ENCODE measurements at regions not wholly inside any gene's neighbourhood (a gene's known extent, or its start where the extent isn't known, plus 50 kb on each side); places are given as distances from the start of the nearest gene placed in this dataset.
"Not testable (repeated sequence)": the region's sequence is repeated elsewhere in the genome, so short reads cannot be mapped to it uniquely, and the experiment has no call there.

- DNase-seq: no peak
Measured at GRCh38 chr15:77909182-77909940, 168.2 kb downstream of the TBC1D2B start.

DNA sequence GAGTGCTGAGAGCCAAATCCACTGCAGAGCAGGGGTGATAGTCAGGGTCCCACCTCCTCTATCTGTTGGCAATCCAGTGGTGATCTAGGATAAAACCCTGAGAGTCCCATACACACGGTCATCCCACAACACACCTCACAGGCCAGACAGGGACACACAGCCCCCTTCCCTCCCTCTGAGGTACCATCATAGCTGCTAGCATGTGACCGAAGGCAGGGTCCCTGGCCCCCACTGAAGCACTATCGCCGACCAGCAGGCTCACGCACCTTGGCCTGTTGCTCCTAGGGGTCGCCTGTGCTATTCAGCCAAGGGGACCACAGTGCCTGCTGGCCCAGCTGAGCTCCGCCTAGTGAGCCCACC is 168.8 kb downstream of the TBC1D2B start:
- DNase-seq: not testable (repeated sequence)

DNA sequence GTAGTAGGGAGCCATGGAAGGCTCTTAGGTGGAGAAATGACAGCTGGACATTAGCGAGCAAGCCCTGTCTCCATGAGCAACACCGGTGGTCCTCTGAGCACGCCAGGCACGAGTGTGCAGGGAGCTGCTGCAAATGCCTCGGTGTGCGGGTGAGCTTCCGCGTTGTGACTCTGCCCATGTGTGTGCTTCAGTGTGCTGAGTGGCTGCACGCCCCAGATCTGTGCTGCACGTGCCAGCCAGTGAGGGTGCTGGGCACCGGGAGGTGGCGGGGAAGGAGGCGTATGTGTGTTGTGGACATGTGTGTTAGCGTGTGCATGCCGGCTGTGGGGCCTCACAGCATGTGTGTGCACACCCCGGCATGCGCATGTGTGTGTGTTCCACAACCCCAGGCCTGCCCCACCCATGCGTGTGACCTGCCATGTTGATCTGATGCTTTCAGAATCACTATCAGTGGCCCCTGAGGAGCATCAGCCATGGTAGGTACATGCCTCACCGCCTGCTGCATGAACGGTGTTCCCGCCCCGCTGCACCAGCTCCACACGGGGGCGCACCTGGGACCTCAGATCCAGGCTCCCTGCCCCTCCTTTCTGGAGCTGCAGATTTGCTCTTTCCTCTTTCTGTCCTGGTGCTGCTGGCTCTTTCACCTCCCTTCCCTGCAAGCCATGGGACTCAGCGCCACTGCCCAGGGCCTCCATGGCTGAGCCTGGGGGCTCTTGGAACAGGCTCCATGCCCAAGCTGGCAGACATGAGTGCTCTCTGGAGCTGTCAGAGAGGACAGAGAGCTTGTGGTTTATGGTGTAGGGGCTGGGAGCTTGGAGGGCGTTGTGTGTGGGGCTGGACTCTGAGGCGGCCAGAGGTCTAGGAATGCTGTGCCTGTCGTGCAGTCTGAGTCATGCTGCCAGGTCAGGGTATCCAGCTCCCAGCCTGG is 169.4 kb downstream of the TBC1D2B start:
- peak; percentile 48 for DNase-seq

DNA sequence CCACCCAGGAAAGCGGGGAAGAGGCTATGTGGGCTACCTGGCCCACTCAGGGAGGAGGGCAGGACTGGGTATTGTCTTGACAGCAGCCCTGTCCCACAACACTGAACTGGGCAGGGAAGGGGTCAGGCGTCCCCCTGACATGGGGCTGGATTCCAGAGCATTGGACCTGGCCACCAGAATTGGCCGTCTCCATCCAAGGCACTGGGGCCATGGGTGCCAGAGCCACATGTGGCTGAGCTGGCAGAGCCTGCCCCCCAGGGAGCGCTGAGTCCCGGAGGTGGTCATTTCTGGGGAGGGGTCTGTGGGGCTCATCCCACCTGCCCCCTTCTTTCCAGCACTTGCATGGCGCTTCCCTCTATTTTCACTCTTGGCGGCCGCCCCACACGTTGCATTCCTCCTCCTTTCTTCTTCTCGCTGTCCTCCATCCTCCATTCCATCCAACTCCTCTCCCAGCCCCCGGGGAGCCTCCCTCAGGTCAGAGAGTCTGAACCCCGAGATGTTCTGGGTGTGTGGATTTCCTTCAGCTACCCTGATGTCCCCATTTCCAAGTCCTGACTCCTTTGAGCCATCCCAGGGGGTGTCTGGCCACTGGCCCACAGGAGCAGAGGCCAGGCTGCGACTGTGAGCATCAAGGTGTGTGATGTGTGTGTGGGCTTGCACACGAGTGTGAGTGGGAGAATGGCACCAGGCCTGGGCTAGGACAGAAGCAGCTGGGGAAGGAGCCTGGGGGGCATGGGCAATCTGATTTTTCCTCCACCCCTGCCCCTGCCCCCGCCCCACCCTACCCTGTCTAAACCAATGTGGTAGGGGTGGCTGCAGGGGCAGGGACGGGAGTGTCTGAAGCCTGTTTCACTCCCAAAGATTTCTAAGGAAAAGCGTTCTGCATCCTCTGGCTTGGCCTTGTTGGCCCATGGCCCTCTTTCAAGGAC is 171.2 kb downstream of the TBC1D2B start:
- DNase-seq: not testable (repeated sequence)

- no peak for DNase-seq
Measured at GRCh38 chr15:77905301-77905920, 172.1 kb downstream of the TBC1D2B start.

DNA sequence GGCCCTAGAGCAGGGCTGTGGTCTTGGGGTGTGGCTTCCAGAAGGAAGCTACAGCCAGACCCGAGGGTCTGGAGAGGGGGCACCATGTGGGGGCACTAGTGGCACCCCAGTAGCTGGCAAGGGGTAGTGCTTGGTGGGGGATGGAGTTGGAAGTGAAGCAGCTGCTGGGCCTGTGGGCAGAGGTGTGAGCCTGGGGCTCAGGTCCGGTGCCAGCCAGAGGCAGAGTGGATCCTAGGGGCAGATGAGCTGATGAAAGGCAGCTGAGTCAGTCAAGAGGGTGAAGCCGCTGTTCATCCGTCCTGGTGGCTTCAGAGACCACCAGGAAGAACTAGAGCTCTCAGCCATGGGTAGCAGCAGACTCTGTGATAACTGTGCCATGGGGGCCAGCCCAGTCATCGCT is 172.6 kb downstream of the TBC1D2B start:
- DNase-seq: no peak

DNA sequence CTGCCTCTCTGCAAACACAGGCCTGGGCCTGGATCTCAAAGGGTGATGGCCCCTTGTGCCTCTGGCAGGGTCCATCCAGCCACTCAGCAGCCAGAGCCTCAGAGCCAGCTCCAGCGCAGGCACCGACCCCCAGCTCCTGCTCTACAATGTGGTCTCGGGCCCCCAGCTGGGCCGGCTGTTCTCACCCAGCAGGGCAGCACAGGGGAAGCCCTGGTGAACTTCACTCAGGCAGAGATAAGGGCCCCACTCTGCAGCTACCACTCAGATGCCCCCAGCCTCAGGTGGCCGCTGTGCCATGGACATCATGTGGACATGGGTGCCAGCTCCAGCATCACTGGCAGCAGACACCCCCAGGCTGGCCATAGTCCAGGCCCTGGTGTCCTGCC is 173.1 kb downstream of the TBC1D2B start:
- no peak for DNase-seq

- not testable (repeated sequence) for DNase-seq
Measured at GRCh38 chr15:77903761-77904435, 173.6 kb downstream of the TBC1D2B start.

GRCh38 chr15:77902921-77903760 is 174.4 kb downstream of the TBC1D2B start:
- DNase-seq: peak; percentile 28

DNA sequence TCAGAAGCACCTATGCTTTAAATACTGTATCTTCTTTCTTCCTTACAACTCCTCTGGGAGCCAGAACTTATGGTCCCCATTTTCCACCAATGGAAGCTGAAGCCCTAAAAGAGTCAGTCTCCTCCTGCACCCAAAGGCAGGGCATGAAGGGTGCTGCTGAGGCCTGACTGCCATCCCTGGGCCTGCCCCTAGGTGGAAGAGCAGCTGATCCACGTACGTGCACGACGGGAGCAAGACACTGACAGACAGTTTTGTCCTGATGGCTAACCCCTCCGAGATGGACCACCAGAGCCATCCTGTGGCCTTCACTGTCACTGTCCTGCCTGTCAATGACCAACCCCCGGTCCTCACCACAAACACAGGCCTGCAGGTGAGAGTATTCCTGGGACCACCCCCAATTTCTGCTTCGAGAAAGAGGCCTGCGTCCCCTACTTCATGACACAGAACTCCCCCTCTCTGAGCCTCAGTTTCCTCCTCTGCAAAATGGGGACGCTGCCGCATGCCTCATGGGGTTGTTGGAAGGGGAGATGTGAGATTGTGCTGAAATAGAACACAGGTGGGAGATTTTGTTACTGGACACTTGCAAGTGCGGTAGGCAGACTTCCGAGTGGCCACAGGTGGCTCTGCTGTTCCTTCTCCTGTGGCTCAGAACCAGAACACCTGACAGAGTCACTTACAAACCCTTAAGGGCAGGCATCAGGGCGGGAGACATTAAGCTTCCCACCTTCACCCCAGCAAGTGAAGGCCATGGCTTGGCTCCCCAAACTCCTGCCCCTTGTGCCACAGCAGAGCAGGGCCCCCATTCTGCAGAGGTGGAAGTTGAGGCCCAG is 175.4 kb downstream of the TBC1D2B start:
- no peak for DNase-seq

GRCh38 chr15:77901251-77901881 is 176.1 kb downstream of the TBC1D2B start:
- no peak for DNase-seq

DNA sequence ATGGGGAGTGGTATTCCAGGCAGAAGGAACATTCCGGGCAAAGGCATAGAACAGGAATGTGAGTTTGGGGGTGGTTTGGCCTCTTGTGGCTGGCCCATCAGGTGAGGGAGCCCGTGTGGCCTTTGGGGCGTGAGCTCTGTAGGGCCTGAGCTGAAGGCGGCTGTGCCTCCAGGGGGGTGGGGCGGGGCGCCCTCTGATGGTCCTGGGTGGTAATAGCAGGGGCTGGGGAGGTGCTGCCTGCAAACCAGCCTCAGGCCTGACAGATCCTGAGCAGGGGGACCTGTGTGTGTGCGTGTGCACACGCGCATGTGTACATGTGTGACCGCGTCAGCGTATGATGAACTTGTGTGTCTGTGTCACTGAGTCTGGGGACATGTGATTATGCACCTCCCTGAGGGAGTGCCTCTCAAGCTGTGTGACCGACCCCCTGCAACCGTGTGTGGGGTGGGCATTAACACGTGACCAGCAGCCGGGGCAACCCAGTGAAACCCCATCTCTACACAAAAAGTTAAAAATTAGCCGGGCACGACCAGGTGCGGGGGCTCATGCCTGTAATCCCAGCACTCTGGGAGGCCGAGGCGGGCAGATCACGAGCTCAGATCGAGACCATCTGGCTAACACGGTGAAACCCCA is 177.1 kb downstream of the TBC1D2B start:
- peak; percentile 38 for DNase-seq

DNA sequence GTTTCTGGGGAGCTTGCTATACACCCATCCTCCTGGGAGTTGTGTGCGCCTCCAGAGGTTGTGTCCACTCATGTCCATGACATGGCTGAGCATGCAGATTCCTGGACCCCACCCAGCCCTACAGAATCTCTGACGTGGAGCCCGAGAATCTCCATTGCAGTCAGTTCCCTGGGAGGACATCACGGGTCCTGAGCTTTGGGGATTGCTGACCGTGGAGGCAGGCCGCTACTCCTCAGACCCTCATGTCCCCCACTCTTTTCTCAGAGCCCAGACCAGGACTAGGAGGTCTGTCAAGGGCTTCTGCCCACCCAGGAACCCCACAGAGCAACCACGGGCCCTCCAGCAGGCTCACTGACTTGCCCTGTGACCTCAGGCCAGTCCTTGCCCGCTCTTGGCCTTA is 177.7 kb downstream of the TBC1D2B start:
- not testable (repeated sequence) for DNase-seq

DNA sequence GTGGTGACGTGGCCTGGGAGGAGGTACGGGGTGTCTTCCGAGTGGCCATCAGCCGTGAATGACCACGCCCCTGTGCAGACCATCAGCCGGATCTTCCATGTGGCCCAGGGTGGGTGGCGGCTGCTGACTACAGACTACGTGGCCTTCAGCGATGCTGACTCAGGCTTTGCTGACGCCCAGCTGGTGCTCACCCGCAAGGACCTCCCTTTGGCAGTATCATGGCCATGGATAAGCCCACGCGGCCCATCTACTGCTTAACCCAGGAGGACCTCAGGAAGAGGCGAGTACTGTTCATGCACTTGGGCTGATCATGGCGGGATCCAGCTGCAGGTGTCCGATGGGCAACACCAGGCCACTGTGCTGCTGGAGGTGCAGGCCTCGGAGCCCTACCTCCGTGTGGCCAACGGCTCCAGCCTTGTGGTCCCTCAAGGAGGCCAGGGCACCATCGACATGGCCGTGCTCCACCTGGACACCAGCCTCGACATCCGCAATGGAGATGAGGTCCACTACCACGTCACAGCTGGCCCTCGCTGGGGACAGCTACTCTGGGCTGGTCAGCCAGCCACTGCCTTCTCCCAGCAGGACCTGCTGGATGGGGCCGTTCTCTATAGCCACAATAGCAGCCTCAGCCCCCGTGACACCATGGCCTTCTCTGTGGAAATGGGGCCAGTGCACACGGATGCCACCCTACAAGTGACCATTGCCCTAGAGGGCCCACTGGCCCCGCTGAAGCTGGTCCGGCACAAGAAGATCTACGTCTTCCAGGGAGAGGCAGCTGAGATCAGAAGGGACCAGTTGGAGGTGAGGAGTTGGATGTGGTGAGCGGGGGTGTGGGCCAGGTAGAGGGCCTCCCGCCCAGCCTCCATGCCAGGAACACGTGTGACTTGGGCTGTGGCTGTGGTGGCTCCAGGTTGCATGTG is 178.4 kb downstream of the TBC1D2B start:
- DNase-seq: no peak

- no peak for DNase-seq
Measured at GRCh38 chr15:77897896-77898406, 179.6 kb downstream of the TBC1D2B start.

DNA sequence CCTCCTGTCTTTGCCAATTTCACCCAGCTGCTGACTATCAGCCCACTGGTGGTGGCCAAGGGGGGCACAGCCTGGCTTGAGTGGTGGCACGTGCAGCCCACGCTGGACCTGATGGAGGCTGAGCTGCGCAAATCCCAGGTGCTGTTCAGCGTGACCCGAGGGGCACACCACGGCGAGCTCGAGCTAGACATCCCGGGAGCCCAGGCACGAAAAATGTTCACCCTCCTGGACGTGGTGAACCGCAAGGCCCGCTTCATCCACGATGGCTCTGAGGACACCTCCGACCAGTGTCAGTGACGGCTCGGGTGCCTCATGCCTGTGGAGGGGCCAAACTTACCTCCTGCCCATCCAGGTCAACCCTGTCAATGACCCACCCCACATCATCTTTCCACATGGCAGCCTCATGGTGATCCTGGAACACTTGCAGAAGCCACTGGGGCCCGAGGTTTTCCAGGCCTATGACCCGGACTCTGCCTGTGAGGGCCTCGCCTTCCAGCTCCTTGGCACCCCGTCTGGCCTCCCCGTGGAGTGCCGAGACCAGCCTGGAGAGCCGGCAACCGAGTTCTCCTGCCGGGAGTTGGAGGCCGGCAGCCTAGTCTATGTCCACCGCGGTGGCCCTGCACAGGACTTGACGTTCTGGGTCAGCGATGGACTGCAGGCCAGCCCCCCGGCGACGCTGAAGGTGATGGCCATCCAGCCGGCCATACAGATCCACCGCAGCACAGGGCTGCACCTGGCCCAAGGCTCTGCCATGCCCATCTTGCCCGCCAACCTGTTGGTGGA is 180.2 kb downstream of the TBC1D2B start:
- DNase-seq: not testable (repeated sequence)
